ENCODE measurements at regions not wholly inside any gene's neighbourhood (a gene's known extent, or its start where the extent isn't known, plus 50 kb on each side); places are given as distances from the start of the nearest gene placed in this dataset.

GRCh38 chr5:68161156-68161555 is 54.4 kb upstream of the PIK3R1 start:
- Histone ChIP-seq H3K4me3 (ENCODE audit: low read length) (no peak overlapping the region), H4K20me1 (ENCODE audit: control insufficient read depth, insufficient read depth, low read depth, low read length) (no peaks in the 10 kb centered on the region), H3F3A (ENCODE audit: control insufficient read depth, insufficient read depth) (no peaks in the 10 kb centered on the region), H3K4me2 (ENCODE audit: low read length) (no peak overlapping the region), H3K4me1 (ENCODE audit: control insufficient read depth, low read length) (no peaks in the 10 kb centered on the region), H3K36me3 (ENCODE audit: control insufficient read depth, low read length) (no peaks in the 10 kb centered on the region), H3K27me3 (ENCODE audit: control insufficient read depth, low read length) (no peaks in the 10 kb centered on the region), H3K27ac (ENCODE audit: low read depth, low read length) (no peak overlapping the region), H3K9me2 (replicated peaks; ENCODE audit: control insufficient read depth, low read length) (no peaks in the 10 kb centered on the region), H3K79me2 (ENCODE audit: control insufficient read depth, low read length) (no peaks in the 10 kb centered on the region), H3K9me3 (ENCODE audit: control insufficient read depth, insufficient read depth, low read length) (no peaks in the 10 kb centered on the region)
- TF ChIP-seq, protein P1, sequence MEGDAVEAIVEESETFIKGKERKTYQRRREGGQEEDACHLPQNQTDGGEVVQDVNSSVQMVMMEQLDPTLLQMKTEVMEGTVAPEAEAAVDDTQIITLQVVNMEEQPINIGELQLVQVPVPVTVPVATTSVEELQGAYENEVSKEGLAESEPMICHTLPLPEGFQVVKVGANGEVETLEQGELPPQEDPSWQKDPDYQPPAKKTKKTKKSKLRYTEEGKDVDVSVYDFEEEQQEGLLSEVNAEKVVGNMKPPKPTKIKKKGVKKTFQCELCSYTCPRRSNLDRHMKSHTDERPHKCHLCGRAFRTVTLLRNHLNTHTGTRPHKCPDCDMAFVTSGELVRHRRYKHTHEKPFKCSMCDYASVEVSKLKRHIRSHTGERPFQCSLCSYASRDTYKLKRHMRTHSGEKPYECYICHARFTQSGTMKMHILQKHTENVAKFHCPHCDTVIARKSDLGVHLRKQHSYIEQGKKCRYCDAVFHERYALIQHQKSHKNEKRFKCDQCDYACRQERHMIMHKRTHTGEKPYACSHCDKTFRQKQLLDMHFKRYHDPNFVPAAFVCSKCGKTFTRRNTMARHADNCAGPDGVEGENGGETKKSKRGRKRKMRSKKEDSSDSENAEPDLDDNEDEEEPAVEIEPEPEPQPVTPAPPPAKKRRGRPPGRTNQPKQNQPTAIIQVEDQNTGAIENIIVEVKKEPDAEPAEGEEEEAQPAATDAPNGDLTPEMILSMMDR (IDR thresholded peaks at IDR 0.05; ENCODE audit: low read depth, low read length, poor library complexity, severe bottlenecking): no peak
- no peak for TF ChIP-seq EZH2phosphoT487 (IDR thresholded peaks at IDR 0.05; ENCODE audit: borderline replicate concordance, low read length)

DNA sequence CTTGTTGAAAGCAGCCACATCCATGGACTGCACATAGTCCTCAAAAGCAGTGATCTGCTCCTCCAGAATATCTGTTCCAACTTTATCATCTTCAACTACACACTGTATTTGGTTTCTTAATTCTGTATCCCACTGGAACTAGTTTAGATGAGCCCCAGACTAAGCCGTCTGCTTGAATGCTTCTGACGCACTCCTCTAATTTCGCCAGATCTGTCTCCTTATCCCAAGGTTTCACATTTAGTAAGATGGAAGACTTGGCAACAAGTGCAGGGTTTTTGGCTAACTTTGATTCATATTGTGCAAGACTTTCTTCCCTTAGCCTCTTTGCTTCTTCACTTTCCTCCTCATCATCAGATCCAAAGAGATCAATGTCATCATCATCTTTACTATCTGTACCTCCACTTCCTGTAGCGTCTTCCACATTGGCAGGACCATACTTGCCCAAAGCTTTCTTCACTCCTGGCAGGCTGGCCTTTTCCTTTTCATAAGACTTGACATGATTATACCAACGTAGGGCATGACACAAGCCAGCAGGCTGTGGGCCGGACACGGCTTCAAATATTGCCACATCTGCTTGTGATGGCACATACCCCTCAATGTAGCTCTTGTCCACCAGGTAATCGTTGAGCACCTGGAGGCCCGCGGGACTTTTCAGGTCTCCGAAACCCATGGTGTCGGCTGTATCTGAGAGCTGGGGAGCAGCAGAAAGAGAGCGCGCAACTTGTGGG is 56.2 kb upstream of the PIK3R1 start:
- H3K4me3 ChIP-seq (ENCODE audit: low read length): no peak overlapping the region
- H3K27ac ChIP-seq (ENCODE audit: low read depth, low read length): no peak overlapping the region
- H3K27me3 ChIP-seq (ENCODE audit: control insufficient read depth, low read length): no peaks in the 10 kb centered on the region
- H3F3A ChIP-seq (ENCODE audit: control insufficient read depth, insufficient read depth): no peaks in the 10 kb centered on the region
- no peaks in the 10 kb centered on the region for H3K4me1 ChIP-seq (ENCODE audit: control insufficient read depth, low read length)
- no peak overlapping the region for H3K4me2 ChIP-seq (ENCODE audit: low read length)
- H4K20me1 ChIP-seq (ENCODE audit: control insufficient read depth, insufficient read depth, low read depth, low read length): no peaks in the 10 kb centered on the region
- no peaks in the 10 kb centered on the region for H3K9me3 ChIP-seq (ENCODE audit: control insufficient read depth, insufficient read depth, low read length)
- H3K9me2 ChIP-seq (replicated peaks; ENCODE audit: control insufficient read depth, low read length): no peaks in the 10 kb centered on the region
- H3K36me3 ChIP-seq (ENCODE audit: control insufficient read depth, low read length): no peaks in the 10 kb centered on the region
- no peak for TF ChIP-seq EZH2phosphoT487 (IDR thresholded peaks at IDR 0.05; ENCODE audit: borderline replicate concordance, low read length)
- TF ChIP-seq, protein P1 (IDR thresholded peaks at IDR 0.05; ENCODE audit: low read depth, low read length, poor library complexity, severe bottlenecking): no peak
- no peaks in the 10 kb centered on the region for H3K79me2 ChIP-seq (ENCODE audit: control insufficient read depth, low read length)

DNA sequence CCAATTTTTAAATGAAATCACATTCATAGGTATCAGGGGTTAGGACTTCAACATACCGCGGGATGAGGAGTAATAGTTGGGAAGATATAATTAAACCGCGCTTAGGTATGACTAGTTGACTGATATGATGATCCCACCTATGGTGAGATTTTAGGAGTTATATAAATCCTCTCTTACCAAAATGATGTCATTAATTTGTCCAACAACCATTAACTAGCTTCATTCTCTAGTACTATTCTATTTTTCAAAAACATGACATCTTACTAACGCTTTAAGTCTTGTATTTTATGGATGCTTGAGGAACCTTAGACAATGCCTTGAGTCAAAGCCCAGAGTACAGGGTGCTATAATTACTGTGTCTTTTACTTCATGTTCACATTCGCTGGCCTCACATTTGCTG is 59.6 kb upstream of the PIK3R1 start:
- no peaks in the 10 kb centered on the region for H3K9me3 ChIP-seq (ENCODE audit: control insufficient read depth, insufficient read depth, low read length)
- no peaks in the 10 kb centered on the region for H3K27me3 ChIP-seq (ENCODE audit: control insufficient read depth, low read length)
- H3K4me2 ChIP-seq (ENCODE audit: low read length): no peak overlapping the region
- no peak overlapping the region for H3K27ac ChIP-seq (ENCODE audit: low read depth, low read length)
- no peaks in the 10 kb centered on the region for H3F3A ChIP-seq (ENCODE audit: control insufficient read depth, insufficient read depth)
- no peak overlapping the region for H3K4me3 ChIP-seq (ENCODE audit: low read length)
- no peaks in the 10 kb centered on the region for H3K79me2 ChIP-seq (ENCODE audit: control insufficient read depth, low read length)
- TF ChIP-seq, protein P1 (IDR thresholded peaks at IDR 0.05; ENCODE audit: low read depth, low read length, poor library complexity, severe bottlenecking): no peak
- no peak for TF ChIP-seq EZH2phosphoT487 (IDR thresholded peaks at IDR 0.05; ENCODE audit: borderline replicate concordance, low read length)
- H4K20me1 ChIP-seq (ENCODE audit: control insufficient read depth, insufficient read depth, low read depth, low read length): no peaks in the 10 kb centered on the region
- no peaks in the 10 kb centered on the region for H3K4me1 ChIP-seq (ENCODE audit: control insufficient read depth, low read length)
- H3K9me2 ChIP-seq (replicated peaks; ENCODE audit: control insufficient read depth, low read length): no peaks in the 10 kb centered on the region
- no peaks in the 10 kb centered on the region for H3K36me3 ChIP-seq (ENCODE audit: control insufficient read depth, low read length)

Measured in DOHH2 (cell line).